Adrenal gland (tissue), 9 donors: ENCODE measurements at regions not wholly inside any gene's neighbourhood (a gene's known extent, or its start where the extent isn't known, plus 50 kb on each side); places are given as distances from the start of the nearest gene placed in this dataset.
A peak's percentile ranks its signal among the peaks of the same experiment; 100 is the strongest.

Source experiments
- DNase-seq, 7 donors: peaks; one replicate each; pipeline ENCODE4 v3.0.0-alpha.2; 2019 to 2020
- H3K27ac ChIP-seq, 5 donors: fragments of 200-600 bp; sonication (generic) in 4 of 5; 1 replicate in 3 of 5; 2 replicates in 2 of 5; pipeline versions ENCODE4 v1.5.1 to v1.8.0; 2016 to 2020; ENCODE audit warnings: mild to moderate bottlenecking in 1 of 5
- H3K27me3 ChIP-seq: fragments of 200-600 bp; 2 replicates; pipeline ENCODE4 v1.8.0; 2021
- H3K36me3 ChIP-seq, 2 donors: fragments of 200-600 bp; replicated peaks in 1 of 2; 1 replicate in 1 of 2; 2 replicates in 1 of 2; pipeline versions ENCODE4 v1.5.1 to v1.8.0; 2018 to 2022
- H3K4me1 ChIP-seq, 2 donors: fragments of 200-600 bp; replicated peaks in 1 of 2; 1 replicate in 1 of 2; 2 replicates in 1 of 2; pipeline versions ENCODE4 v1.5.1 to v1.8.0; 2018 to 2021
- H3K4me3 ChIP-seq, 4 donors: fragments of 200-600 bp; sonication (generic) in 3 of 4; one replicate each; pipeline ENCODE4 v1.5.1; 2016 to 2018
- H3K9me3 ChIP-seq, 3 donors: fragments of 200-600 bp; sonication (generic) in 1 of 3; replicated peaks in 1 of 3; 1 replicate in 2 of 3; 2 replicates in 1 of 3; pipeline versions ENCODE4 v1.5.1 to v1.8.0; 2016 to 2021
- CTCF ChIP-seq, 6 experiments: fragments of 450-650 bp in 4 of 6; fragments of 200-600 bp in 2 of 6; sonication (generic) in 1 of 6; IDR thresholded peaks; 1 replicate in 5 of 6; 2 replicates in 1 of 6; pipeline versions ENCODE4 v1.5.1 to v1.8.0; 2016 to 2021; ENCODE audit warnings: antibody characterized with exemption in 6 of 6, mild to moderate bottlenecking in 2 of 6, moderate library complexity in 1 of 6
- POLR2A ChIP-seq, 2 donors: fragments of 450-650 bp; IDR thresholded peaks; one replicate each; pipeline ENCODE4 v1.6.1; 2017; ENCODE audit warnings: antibody characterized with exemption in 2 of 2, mild to moderate bottlenecking in 2 of 2, moderate library complexity in 1 of 2
- WGBS, 4 donors: extraction: QIAGEN DNeasy Blood & Tissue Kit in 2 of 4; methylation state at CpG; one replicate each; pipeline versions ENCODE4 v1.1.5 to v1.1.7; 2013 to 2017; 5-methylcytosine and 5-hydroxymethylcytosine counted together
- intact Hi-C, 2 donors: fragments of 100-400 bp; cut with DNase I; formaldehyde crosslinking; loops; one replicate each; pipeline versions ENCODE4 v1.14.1 to v1.15.0; 2022 to 2023
- donor health status: healthy with polysubstance abuse.
- donor health status: Bipolar disorder and iron deficiency.
- donor health status: DM: yes; HTN: yes; CAD: no.
- donor health status: DM: no; HTN: no; CAD: no.
- donor health status: DM: no; HTN: no; CAD: no.

- no peak overlapping the region for H3K27ac ChIP-seq
- H3K9me3 ChIP-seq: peaks cover 0 to 3% (median 0%) of the 10 kb centered on the region in 3 donors
- DNase-seq: no peak
- TF ChIP-seq POLR2A (IDR thresholded peaks at IDR 0.05): no peak
- no peak for TF ChIP-seq CTCF (IDR thresholded peaks at IDR 0.05)
- no peaks in the 10 kb centered on the region for H3K36me3 ChIP-seq
- no peaks in the 10 kb centered on the region for H3K4me1 ChIP-seq
- no peak overlapping the region for H3K4me3 ChIP-seq
- no peaks in the 10 kb centered on the region for H3K27me3 ChIP-seq
- intact Hi-C loops: no loop called here
Observed at GRCh38 chr3:29057326-29057725, 223.5 kb upstream of the RBMS3 start.

- no peaks in the 10 kb centered on the region for H3K27me3 ChIP-seq
- no peaks in the 10 kb centered on the region for H3K4me1 ChIP-seq
- intact Hi-C loops: no loop called here
Observed at GRCh38 chr3:29064085-29064484, 216.8 kb upstream of the RBMS3 start.

DNA sequence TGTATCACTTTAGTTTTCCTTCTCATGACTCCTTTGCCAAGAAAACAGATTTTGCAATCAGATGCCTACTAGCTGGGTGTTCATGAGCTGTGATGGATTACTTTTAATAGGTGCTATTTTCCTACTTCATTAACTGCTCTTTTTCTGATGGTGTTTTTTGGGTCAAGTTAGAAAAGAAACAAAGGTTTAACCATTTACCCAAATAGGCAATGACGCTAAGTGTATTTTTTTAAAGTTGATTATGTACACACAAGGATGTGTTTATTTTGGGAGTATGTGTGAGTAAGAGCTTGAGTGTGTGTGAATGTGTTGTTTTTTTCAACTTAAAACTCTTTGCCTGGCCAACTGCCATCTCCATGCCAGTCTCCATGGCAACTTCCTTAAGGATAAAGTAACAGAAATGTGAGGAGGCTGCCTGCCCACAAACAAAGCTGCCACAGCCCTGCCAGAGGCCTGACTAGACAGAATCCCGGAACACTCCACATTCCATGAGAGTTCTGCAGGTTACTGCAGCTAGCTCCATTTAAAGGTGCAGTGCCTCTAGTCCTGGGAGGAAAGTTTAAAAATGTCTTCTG, 215.6 kb upstream of the RBMS3 start:
- no peak overlapping the region for H3K4me3 ChIP-seq
- no peaks in the 10 kb centered on the region for H3K9me3 ChIP-seq
- intact Hi-C loops: no loop called here
- H3K4me1 ChIP-seq: no peaks in the 10 kb centered on the region
- no peak overlapping the region for H3K27ac ChIP-seq
- no peaks in the 10 kb centered on the region for H3K27me3 ChIP-seq
- H3K36me3 ChIP-seq: peaks cover 0 to 4% of the 10 kb centered on the region in 2 donors
- peak in 6 of 7 donors; percentile 15 to 67 (median 60) for DNase-seq
- WGBS, 4 donors: 39 to 55% (median 49%) methylated on average over 2 of the region's 2 CpGs
- TF ChIP-seq CTCF (IDR thresholded peaks at IDR 0.05) (no peak), POLR2A (IDR thresholded peaks at IDR 0.05) (no peak)

More at GRCh38 chr3:29064085-29064484, 216.8 kb upstream of the RBMS3 start:
- no peak for TF ChIP-seq POLR2A (IDR thresholded peaks at IDR 0.05)
- no peak for TF ChIP-seq CTCF (IDR thresholded peaks at IDR 0.05)
- WGBS, 4 donors: 57 to 76% (median 75%) methylated on average over 1 of the region's 1 CpG
- DNase-seq: no peak
- Histone ChIP-seq H3K36me3 (peaks cover 0 to 4% of the 10 kb centered on the region in 2 donors), H3K27ac (no peak overlapping the region), H3K4me3 (no peak overlapping the region), H3K9me3 (no peaks in the 10 kb centered on the region)

- no peak for DNase-seq
- Histone ChIP-seq H3K4me1 (no peaks in the 10 kb centered on the region), H3K9me3 (no peaks in the 10 kb centered on the region), H3K4me3 (no peak overlapping the region), H3K27me3 (no peaks in the 10 kb centered on the region), H3K36me3 (peaks cover 0 to 4% of the 10 kb centered on the region in 2 donors), H3K27ac (no peak overlapping the region)
- TF ChIP-seq POLR2A (IDR thresholded peaks at IDR 0.05) (no peak), CTCF (IDR thresholded peaks at IDR 0.05) (no peak)
- intact Hi-C loops: no loop called here
- 83 to 93% (median 89%) methylated on average over 4 of the region's 4 CpGs for WGBS, 4 donors
Observed at GRCh38 chr3:29067007-29067406, 213.9 kb upstream of the RBMS3 start.
